Testis (tissue), 2 donors: ENCODE measurements at regions not wholly inside any gene's neighbourhood (a gene's known extent, or its start where the extent isn't known, plus 50 kb on each side); places are given as distances from the start of the nearest gene placed in this dataset.
A peak's percentile ranks its signal among the peaks of the same experiment; 100 is the strongest.

Source experiments
- DNase-seq: peaks from one replicate; pipeline ENCODE4 v3.0.0-alpha.2; 2019
- H3K27ac ChIP-seq, 2 donors: fragments of 200-600 bp; sonication (generic); one replicate each; pipeline ENCODE4 v1.5.1; 2019
- H3K27me3 ChIP-seq: fragments of 200-600 bp; sonication (generic); one replicate; pipeline ENCODE4 v1.5.1; 2019
- H3K36me3 ChIP-seq: fragments of 200-600 bp; sonication (generic); one replicate; pipeline ENCODE4 v1.5.1; 2017; ENCODE audit warnings: low read depth; ENCODE audit errors: missing control alignments
- H3K4me1 ChIP-seq: fragments of 200-600 bp; sonication (generic); one replicate; pipeline ENCODE4 v1.5.1; 2019
- H3K4me3 ChIP-seq, 2 donors: fragments of 200-600 bp; sonication (generic); one replicate each; pipeline ENCODE4 v1.5.1; 2017 to 2019
- H3K9me3 ChIP-seq: fragments of 200-600 bp; sonication (generic); one replicate; pipeline ENCODE4 v1.5.1; 2017
- CTCF ChIP-seq, 3 experiments: fragments of 450-650 bp in 2 of 3; fragments of 200-600 bp in 1 of 3; sonication (generic) in 1 of 3; IDR thresholded peaks; one replicate each; pipeline ENCODE4 v1.5.1; 2016 to 2019; ENCODE audit warnings: antibody characterized with exemption in 3 of 3, mild to moderate bottlenecking in 2 of 3, moderate library complexity in 1 of 3
- POLR2A ChIP-seq: fragments of 450-650 bp; IDR thresholded peaks from one replicate; pipeline ENCODE4 v1.6.1; 2017; ENCODE audit warnings: antibody characterized with exemption, mild to moderate bottlenecking, moderate library complexity
- WGBS, 2 donors: methylation state at CpG; one replicate each; pipeline ENCODE4 v1.1.5; 2018; 5-methylcytosine and 5-hydroxymethylcytosine counted together
- intact Hi-C: fragments of 100-400 bp; cut with DNase I; formaldehyde crosslinking; loops from one replicate; pipeline ENCODE4 v1.15.1; 2023; ENCODE audit warnings: low total_unique reads

DNA sequence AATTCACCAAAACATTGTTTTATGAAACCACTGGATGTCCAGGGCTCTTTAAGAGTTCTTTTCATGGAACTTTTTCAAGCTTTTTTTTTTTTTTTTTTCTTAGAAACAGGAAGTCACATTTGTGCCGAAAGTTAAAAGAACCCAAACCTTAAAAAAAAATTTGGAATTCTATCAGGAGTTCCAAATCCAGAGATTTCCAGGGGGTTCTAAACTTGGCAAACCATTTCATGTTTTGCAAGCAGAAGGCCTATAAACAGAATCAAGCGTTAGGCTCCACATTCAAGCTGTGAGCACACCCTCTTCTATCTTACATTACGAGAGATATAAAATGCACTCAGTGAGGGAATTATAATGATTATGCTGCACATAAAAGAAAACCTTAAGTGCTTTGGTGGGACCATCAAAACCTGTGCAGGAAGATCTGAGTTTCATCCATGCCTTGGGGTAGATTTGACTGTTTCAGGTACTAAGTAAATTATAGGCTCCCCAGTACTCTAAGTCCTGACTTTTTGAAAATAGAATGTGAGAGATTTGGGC is 154.8 kb upstream of the FAR2 start:
- H3K4me1 ChIP-seq: peaks cover 6% of the 10 kb centered on the region
- H3K9me3 ChIP-seq: no peaks in the 10 kb centered on the region
- no peak overlapping the region for H3K4me3 ChIP-seq
- no peaks in the 10 kb centered on the region for H3K36me3 ChIP-seq
- H3K27me3 ChIP-seq: no peaks in the 10 kb centered on the region
- H3K27ac ChIP-seq: no peak overlapping the region
- no peak for DNase-seq
- TF ChIP-seq POLR2A: no peak
- no peak for TF ChIP-seq CTCF (IDR thresholded peaks at IDR 0.05)
- intact Hi-C loops: no loop called here
- 54 to 56% methylated on average over 3 of the region's 3 CpGs for WGBS, 2 donors

- DNase-seq: no peak
These were observed 152.4 kb upstream of the FAR2 start for GRCh38 chr12:28996688-28997087.

DNA sequence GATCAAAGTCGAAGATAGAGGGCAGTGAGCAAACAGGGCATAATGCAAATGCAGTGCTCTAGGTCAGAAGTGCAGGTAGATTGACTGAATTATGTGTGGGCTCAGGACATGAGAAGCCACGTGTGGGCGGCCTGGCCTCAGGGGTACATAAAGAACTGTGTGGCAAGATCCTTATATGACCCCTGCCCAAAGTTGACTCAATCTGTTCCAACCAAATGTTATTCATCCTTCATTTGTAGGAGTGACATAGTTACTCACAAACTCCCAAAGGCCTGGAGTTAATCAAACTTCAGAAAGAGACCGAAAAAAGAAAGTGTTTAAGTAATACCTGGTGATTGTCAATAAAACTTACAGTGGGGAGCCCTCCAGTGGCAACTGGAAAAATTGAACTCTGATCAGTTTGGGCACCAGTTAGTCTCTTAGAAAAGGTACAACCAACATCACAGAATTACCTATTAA is 150.4 kb upstream of the FAR2 start:
- intact Hi-C loops: no loop called here

More at GRCh38 chr12:28996688-28997087, 152.4 kb upstream of the FAR2 start:
- Histone ChIP-seq H3K4me3 (no peak overlapping the region), H3K9me3 (no peaks in the 10 kb centered on the region), H3K4me1 (peaks cover 12% of the 10 kb centered on the region), H3K36me3 (no peaks in the 10 kb centered on the region), H3K27ac (no peak overlapping the region), H3K27me3 (no peaks in the 10 kb centered on the region)
- intact Hi-C loops: no loop called here
- TF ChIP-seq CTCF (IDR thresholded peaks at IDR 0.05): no peak
- no peak for TF ChIP-seq POLR2A
- 87 to 99% methylated on average over 5 of the region's 5 CpGs for WGBS, 2 donors

DNA sequence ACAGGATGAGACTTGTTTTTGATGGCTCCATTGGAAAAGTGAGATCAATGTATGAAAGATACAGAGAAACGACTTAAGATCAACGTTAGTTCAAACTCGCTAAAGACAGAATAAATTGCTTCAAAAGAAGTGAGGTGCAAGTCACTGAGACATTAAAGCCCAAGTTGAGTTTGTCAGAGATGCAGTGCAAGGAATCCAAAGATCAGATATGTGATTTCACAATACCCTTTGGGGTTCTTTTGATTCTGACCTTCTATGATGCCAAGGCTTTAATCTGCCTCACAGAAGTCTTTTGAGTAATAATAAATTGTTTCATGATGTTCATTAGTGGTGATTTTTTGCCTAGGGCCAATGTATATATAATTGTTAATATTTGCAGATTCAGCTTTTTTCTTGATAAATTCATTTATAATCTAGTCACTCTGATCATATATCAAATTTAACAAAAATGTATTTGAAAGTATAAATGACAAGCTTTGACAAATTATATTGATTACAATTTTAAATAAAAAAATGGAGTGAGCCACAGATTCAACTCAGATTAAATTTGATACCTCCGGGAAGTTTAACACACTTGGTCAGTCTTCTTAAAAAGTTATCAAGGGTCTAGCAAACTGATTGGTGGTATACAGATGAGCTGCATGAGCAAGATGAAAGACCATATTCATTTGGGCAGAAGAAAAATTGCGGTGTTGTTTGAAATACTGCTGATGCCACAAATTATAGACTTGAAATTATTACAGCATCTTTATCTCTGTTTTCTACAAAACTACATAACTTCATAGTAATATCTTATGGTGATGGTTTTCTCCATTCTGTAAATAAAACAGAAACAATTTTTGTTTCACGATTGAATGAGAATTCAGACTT is 144.8 kb upstream of the FAR2 start:
- H3K27ac ChIP-seq: no peak overlapping the region
- no peaks in the 10 kb centered on the region for H3K27me3 ChIP-seq
- TF ChIP-seq CTCF (IDR thresholded peaks at IDR 0.05): no peak
- no peak for TF ChIP-seq POLR2A
- DNase-seq: no peak
- intact Hi-C loops: no loop called here
- peaks cover 6% of the 10 kb centered on the region for H3K4me1 ChIP-seq
- 72 to 84% methylated on average over 6 of the region's 6 CpGs for WGBS, 2 donors
- no peaks in the 10 kb centered on the region for H3K36me3 ChIP-seq
- no peaks in the 10 kb centered on the region for H3K9me3 ChIP-seq
- no peak overlapping the region for H3K4me3 ChIP-seq

More for the DNA sequence above, 150.4 kb upstream of the FAR2 start:
- Histone ChIP-seq H3K4me3 (no peak overlapping the region), H3K36me3 (no peaks in the 10 kb centered on the region), H3K9me3 (no peaks in the 10 kb centered on the region), H3K4me1 (peaks cover 12% of the 10 kb centered on the region), H3K27me3 (no peaks in the 10 kb centered on the region), H3K27ac (no peak overlapping the region)
- WGBS, 2 donors: 53 to 58% methylated on average over 2 to 4 of the region's 4 CpGs
- TF ChIP-seq POLR2A (no peak), CTCF (IDR thresholded peaks at IDR 0.05) (peak in 2 of 3 experiments; percentile 38 to 52)
- DNase-seq: peak; percentile 27
